CD4-positive, alpha-beta T cell treated with Interleukin-12 subunit alpha and Interleukin-12 subunit beta, for 1 hour (primary cell): ENCODE measurements at regions not wholly inside any gene's neighbourhood (a gene's known extent, or its start where the extent isn't known, plus 50 kb on each side); places are given as distances from the start of the nearest gene placed in this dataset.

Source experiments
- DNase-seq: peaks from one replicate; pipeline ENCODE4 v3.0.0-alpha.2; 2020

DNA sequence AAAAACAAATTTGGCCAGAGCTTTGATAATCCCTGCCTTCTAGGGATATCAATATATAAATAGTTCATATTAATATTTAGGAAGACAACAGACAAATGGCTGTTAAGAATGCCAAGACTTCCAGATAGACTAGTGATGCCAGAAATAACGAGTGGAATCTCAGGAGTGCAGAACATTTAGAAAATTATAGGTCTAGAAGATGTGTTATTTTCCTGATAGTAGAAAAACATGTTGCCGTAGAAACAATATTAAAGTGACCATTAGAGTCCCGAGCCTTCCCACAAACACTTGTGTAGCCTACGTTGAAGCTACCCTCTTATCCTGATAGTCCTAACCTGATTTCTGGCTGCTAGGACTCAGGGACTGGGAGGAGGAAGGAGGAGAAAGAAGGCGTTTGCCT lies 54.3 kb upstream of the ITGA6 start:
- no peak for DNase-seq

GRCh38 chr2:172373766-172374165 lies 53.6 kb upstream of the ITGA6 start:
- DNase-seq = no peak

- no peak for DNase-seq
Observed at GRCh38 chr2:172374318-172375240, 52.8 kb upstream of the ITGA6 start.

DNA sequence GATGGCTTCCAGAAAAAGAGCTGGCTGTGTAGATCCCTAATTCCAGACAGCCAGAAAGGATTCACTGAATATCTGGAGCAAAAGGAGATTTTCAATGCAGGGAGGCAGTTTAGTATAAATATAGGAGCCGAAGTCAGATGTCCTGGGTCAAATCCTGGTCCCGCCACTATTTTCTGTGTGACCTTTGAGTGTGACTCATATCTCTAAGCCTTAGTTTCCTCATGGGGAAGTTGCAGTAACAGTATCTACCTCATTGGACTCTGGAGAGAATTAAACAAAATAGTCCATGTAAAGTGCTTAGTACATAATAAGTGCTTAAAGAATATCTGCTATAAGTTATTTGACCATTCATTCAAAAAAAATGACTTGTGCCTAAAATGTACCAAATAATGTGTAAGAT lies 52.1 kb upstream of the ITGA6 start:
- no peak for DNase-seq

DNA sequence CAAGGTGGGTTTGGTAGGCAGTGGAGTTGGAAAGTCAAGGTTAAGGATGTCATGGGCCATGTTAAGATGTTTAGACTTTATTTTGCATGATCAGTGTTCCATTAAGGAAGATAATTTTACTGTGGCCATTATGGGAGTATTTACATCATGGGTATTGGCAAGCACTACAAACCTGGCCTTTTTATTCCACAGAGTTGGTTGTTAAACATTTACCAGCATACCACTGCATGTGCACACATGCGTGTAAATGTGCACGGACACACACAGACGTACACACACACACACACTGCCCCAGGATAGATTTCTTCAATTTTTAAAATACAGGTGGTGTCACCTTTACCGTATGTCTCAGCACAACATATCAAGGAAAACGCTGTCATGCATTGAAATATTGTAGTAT lies 51.4 kb upstream of the ITGA6 start:
- DNase-seq = no peak

DNA sequence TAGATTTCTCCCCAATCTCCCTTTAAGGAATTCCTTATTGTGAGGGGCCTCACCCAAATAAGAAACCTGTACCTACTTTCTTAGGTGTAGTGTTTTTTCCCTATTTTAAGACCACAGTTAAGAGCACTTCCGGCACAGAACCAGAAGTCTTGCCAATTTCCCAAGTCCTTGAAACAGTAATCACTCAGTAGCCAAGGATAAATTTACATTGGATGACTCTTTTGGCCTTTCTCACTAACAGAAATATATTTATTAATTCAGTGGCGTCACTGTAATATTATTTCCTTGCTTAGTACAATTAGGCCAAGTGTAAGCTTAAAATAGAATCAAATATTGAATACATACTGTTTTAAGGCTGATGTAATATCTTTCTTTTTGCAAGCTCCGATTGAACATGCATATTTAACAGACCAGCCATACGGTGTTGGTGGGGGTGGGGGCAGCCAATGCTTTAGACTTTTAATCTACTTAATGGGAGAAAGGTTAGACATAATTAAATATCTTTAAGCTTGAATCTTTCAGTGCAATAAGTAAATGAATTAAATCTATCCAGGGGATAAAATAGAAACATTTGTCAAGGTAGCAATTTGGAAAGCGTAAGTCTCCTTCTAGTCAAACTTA lies 50.8 kb upstream of the ITGA6 start:
- DNase-seq = no peak

DNA sequence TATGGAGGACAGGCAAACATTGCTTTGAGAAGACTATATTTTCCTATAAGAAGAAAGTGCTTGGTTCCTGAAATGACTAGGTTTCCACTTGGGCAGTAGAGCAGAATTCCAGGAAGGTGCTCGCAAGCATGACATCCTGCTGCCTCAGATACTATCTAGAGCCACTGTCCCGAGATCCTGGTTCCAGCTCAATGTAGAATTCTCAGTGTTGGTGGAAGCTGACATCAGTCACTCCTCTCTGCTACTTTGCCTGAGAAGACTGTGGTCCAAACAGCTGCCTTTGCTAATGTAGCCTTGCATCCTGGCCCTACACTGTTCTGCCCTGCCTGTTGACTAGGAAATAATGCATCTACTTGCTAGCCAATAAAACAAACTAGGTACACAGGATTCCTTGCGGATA lies 50.0 kb upstream of the ITGA6 start:
- DNase-seq = no peak
